Astrocyte (in vitro differentiated cells and primary cell): ENCODE measurements at regions not wholly inside any gene's neighbourhood (a gene's known extent, or its start where the extent isn't known, plus 50 kb on each side); places are given as distances from the start of the nearest gene placed in this dataset.

Experiments used
- DNase-seq: peaks from one replicate; pipeline ENCODE4 v3.0.0-alpha.2; 2010; ENCODE audit warnings: low read depth
- FAIRE-seq: peaks from 2 replicates; lab custom pipeline; 2011; peaks lifted over from hg19 to GRCh38; lab: Jason Lieb, UNC
- H2AFZ ChIP-seq: 2 replicates; pipeline ENCODE4 v1.6.0; 2012; ENCODE audit warnings: low read depth, low read length, inconsistent platforms
- H3K27ac ChIP-seq: 2 replicates; pipeline ENCODE4 v1.5.1; 2011; ENCODE audit warnings: low read depth, low read length, inconsistent platforms
- H3K27me3 ChIP-seq: 2 replicates; pipeline ENCODE4 v1.6.0; 2011; ENCODE audit warnings: low read length, inconsistent platforms; ENCODE audit not compliant: insufficient read depth
- H3K36me3 ChIP-seq: 2 replicates; pipeline ENCODE4 v1.5.1; 2011; ENCODE audit warnings: low read length, inconsistent platforms; ENCODE audit not compliant: insufficient read depth
- H3K4me1 ChIP-seq: 2 replicates; pipeline ENCODE4 v1.5.1; 2011; ENCODE audit warnings: low read length, inconsistent platforms; ENCODE audit not compliant: insufficient read depth
- H3K4me2 ChIP-seq: 2 replicates; pipeline ENCODE4 v1.6.0; 2012; ENCODE audit warnings: low read length, inconsistent platforms
- H3K4me3 ChIP-seq: 2 replicates; pipeline ENCODE4 v1.5.1; 2011; ENCODE audit warnings: low read depth, mild to moderate bottlenecking, low read length, inconsistent platforms; ENCODE audit not compliant: insufficient read depth
- H3K79me2 ChIP-seq: 2 replicates; pipeline ENCODE4 v1.6.0; 2012; ENCODE audit warnings: mild to moderate bottlenecking, low read length, inconsistent platforms; ENCODE audit not compliant: insufficient read depth
- H3K9ac ChIP-seq: 2 replicates; pipeline ENCODE4 v1.6.0; 2012; ENCODE audit warnings: mild to moderate bottlenecking, low read length, inconsistent platforms
- H3K9me3 ChIP-seq: 2 replicates; pipeline ENCODE4 v1.5.1; 2012; ENCODE audit warnings: low read depth, mild to moderate bottlenecking, low read length, inconsistent platforms; ENCODE audit not compliant: insufficient read depth
- H4K20me1 ChIP-seq: 2 replicates; pipeline ENCODE4 v1.6.0; 2012; ENCODE audit warnings: low read length, inconsistent platforms; ENCODE audit not compliant: insufficient read depth
- H3K27ac Mint-ChIP-seq: one replicate; pipeline ENCODE4 v1.8.0; 2021; ENCODE audit warnings: mild to moderate bottlenecking, mixed read lengths; ENCODE audit not compliant: unreplicated experiment
- H3K27me3 Mint-ChIP-seq: one replicate; pipeline ENCODE4 v1.8.0; 2021; ENCODE audit warnings: low read depth, mixed read lengths; ENCODE audit not compliant: unreplicated experiment
- H3K36me3 Mint-ChIP-seq: one replicate; pipeline ENCODE4 v1.8.0; 2021; ENCODE audit warnings: low read depth, mixed read lengths; ENCODE audit not compliant: unreplicated experiment
- H3K4me1 Mint-ChIP-seq: one replicate; pipeline ENCODE4 v1.8.0; 2021; ENCODE audit warnings: low read depth, mixed read lengths; ENCODE audit not compliant: unreplicated experiment
- H3K4me3 Mint-ChIP-seq: one replicate; pipeline ENCODE4 v1.8.0; 2021; ENCODE audit warnings: mild to moderate bottlenecking, moderate library complexity, mixed read lengths; ENCODE audit not compliant: unreplicated experiment
- H3K9me3 Mint-ChIP-seq: one replicate; pipeline ENCODE4 v1.8.0; 2021; ENCODE audit warnings: mild to moderate bottlenecking, mixed read lengths; ENCODE audit not compliant: unreplicated experiment
- EZH2 ChIP-seq: IDR thresholded peaks from 2 replicates; pipeline ENCODE4 v1.6.1; 2012; ENCODE audit warnings: mild to moderate bottlenecking, low read length, inconsistent platforms; ENCODE audit not compliant: insufficient read depth
- TF ChIP-seq, protein P1 (sequence below): IDR thresholded peaks from 2 replicates; pipeline ENCODE4 v1.5.1; 2011; ENCODE audit warnings: low read depth, mild to moderate bottlenecking, inconsistent platforms, low read length, moderate library complexity; ENCODE audit not compliant: insufficient read depth

- no peak for DNase-seq
- Histone ChIP-seq H3K27me3 (peaks cover 3% of the 10 kb centered on the region), H4K20me1 (no peaks in the 10 kb centered on the region), H3K36me3 (no peaks in the 10 kb centered on the region), H3K27ac (no peak overlapping the region), H3K4me2 (no peak overlapping the region), H2AFZ (no peak overlapping the region), H3K9ac (no peak overlapping the region), H3K4me3 (no peak overlapping the region), H3K9me3 (no peaks in the 10 kb centered on the region), H3K4me1 (no peaks in the 10 kb centered on the region), H3K79me2 (no peaks in the 10 kb centered on the region)
- TF ChIP-seq, protein P1, sequence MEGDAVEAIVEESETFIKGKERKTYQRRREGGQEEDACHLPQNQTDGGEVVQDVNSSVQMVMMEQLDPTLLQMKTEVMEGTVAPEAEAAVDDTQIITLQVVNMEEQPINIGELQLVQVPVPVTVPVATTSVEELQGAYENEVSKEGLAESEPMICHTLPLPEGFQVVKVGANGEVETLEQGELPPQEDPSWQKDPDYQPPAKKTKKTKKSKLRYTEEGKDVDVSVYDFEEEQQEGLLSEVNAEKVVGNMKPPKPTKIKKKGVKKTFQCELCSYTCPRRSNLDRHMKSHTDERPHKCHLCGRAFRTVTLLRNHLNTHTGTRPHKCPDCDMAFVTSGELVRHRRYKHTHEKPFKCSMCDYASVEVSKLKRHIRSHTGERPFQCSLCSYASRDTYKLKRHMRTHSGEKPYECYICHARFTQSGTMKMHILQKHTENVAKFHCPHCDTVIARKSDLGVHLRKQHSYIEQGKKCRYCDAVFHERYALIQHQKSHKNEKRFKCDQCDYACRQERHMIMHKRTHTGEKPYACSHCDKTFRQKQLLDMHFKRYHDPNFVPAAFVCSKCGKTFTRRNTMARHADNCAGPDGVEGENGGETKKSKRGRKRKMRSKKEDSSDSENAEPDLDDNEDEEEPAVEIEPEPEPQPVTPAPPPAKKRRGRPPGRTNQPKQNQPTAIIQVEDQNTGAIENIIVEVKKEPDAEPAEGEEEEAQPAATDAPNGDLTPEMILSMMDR: no peak
- TF ChIP-seq EZH2: no peak
- Mint-ChIP-seq H3K27me3 (no peaks in the 10 kb centered on the region), H3K4me3 (no peak overlapping the region), H3K9me3 (no peaks in the 10 kb centered on the region), H3K27ac (no peak overlapping the region), H3K4me1 (peaks cover 7% of the 10 kb centered on the region), H3K36me3 (no peaks in the 10 kb centered on the region)
- no peak for FAIRE-seq
Measured at GRCh38 chr7:85711894-85712293, 525.0 kb upstream of the SEMA3D start.

- no peaks in the 10 kb centered on the region for H3K9me3 ChIP-seq
- no peaks in the 10 kb centered on the region for H3K4me1 ChIP-seq
- Mint-ChIP-seq H3K27me3 (no peaks in the 10 kb centered on the region), H3K36me3 (no peaks in the 10 kb centered on the region), H3K4me3 (no peak overlapping the region), H3K9me3 (no peaks in the 10 kb centered on the region), H3K4me1 (peaks cover 6% of the 10 kb centered on the region), H3K27ac (no peak overlapping the region)
- TF ChIP-seq, protein P1: no peak
- TF ChIP-seq EZH2: no peak
- no peak overlapping the region for H2AFZ ChIP-seq
- no peak overlapping the region for H3K9ac ChIP-seq
- no peak overlapping the region for H3K4me3 ChIP-seq
- H3K36me3 ChIP-seq: no peaks in the 10 kb centered on the region
- H3K27me3 ChIP-seq: peaks cover 3% of the 10 kb centered on the region
- DNase-seq (no peak), FAIRE-seq (no peak)
- no peaks in the 10 kb centered on the region for H3K79me2 ChIP-seq
- H3K27ac ChIP-seq: no peak overlapping the region
- no peaks in the 10 kb centered on the region for H4K20me1 ChIP-seq
- no peak overlapping the region for H3K4me2 ChIP-seq
Measured at GRCh38 chr7:85710960-85711359, 524.1 kb upstream of the SEMA3D start.

- no peaks in the 10 kb centered on the region for H4K20me1 ChIP-seq
- no peak overlapping the region for H3K4me3 ChIP-seq
- H3K27me3 ChIP-seq: peaks cover 3% of the 10 kb centered on the region
- peaks cover 5% of the 10 kb centered on the region for H3K4me1 Mint-ChIP-seq
- no peak overlapping the region for H2AFZ ChIP-seq
- H3K27ac Mint-ChIP-seq: no peak overlapping the region
- H3K9ac ChIP-seq: no peak overlapping the region
- DNase-seq (no peak), FAIRE-seq (no peak)
- H3K79me2 ChIP-seq: no peaks in the 10 kb centered on the region
- no peaks in the 10 kb centered on the region for H3K27me3 Mint-ChIP-seq
- no peaks in the 10 kb centered on the region for H3K9me3 Mint-ChIP-seq
- H3K36me3 Mint-ChIP-seq: no peaks in the 10 kb centered on the region
- no peak overlapping the region for H3K27ac ChIP-seq
- no peak overlapping the region for H3K4me2 ChIP-seq
- H3K4me3 Mint-ChIP-seq: no peak overlapping the region
- H3K9me3 ChIP-seq: no peaks in the 10 kb centered on the region
- H3K4me1 ChIP-seq: no peaks in the 10 kb centered on the region
- no peaks in the 10 kb centered on the region for H3K36me3 ChIP-seq
- TF ChIP-seq, protein P1: no peak
- no peak for TF ChIP-seq EZH2
Measured at GRCh38 chr7:85708221-85708620, 521.4 kb upstream of the SEMA3D start.
